CD14-positive monocyte (primary cell): ENCODE measurements at regions not wholly inside any gene's neighbourhood (a gene's known extent, or its start where the extent isn't known, plus 50 kb on each side); places are given as distances from the start of the nearest gene placed in this dataset.

ENCODE experiments used
- DNase-seq, 3 donors: peaks; one replicate each; pipeline ENCODE4 v3.0.0-alpha.2; 2011 to 2022
- H2AFZ ChIP-seq: 2 replicates; pipeline ENCODE4 v1.6.0; 2012; ENCODE audit warnings: mild to moderate bottlenecking, low read depth, low read length, inconsistent platforms; ENCODE audit not compliant: insufficient read depth, poor library complexity, severe bottlenecking
- H3K27ac ChIP-seq, 2 donors: 1 replicate in 1 of 2; 2 replicates in 1 of 2; pipeline ENCODE4 v1.5.1; 2012 to 2013; ENCODE audit warnings: low read length in 2 of 2, control low read depth in 1 of 2, inconsistent platforms in 1 of 2, low read depth in 1 of 2, mild to moderate bottlenecking in 1 of 2
- H3K27me3 ChIP-seq, 2 donors: one replicate each; pipeline versions ENCODE4 v1.6.0 to v1.6.1; 2011 to 2013; ENCODE audit warnings: low read length in 2 of 2; ENCODE audit not compliant: control insufficient read depth in 2 of 2, insufficient read depth in 2 of 2
- H3K36me3 ChIP-seq, 2 donors: replicated peaks in 1 of 2; 1 replicate in 1 of 2; 2 replicates in 1 of 2; pipeline versions ENCODE4 v1.5.1 to v1.6.1; 2012 to 2013; ENCODE audit warnings: low read length in 2 of 2, control low read depth in 1 of 2, inconsistent platforms in 1 of 2, mild to moderate bottlenecking in 1 of 2; ENCODE audit not compliant: insufficient read depth in 2 of 2, control insufficient read depth in 1 of 2
- H3K4me1 ChIP-seq, 2 donors: 1 replicate in 1 of 2; 2 replicates in 1 of 2; pipeline versions ENCODE4 v1.5.1 to v1.6.1; 2012 to 2013; ENCODE audit warnings: low read length in 2 of 2, control low read depth in 1 of 2, inconsistent platforms in 1 of 2, mild to moderate bottlenecking in 1 of 2, moderate library complexity in 1 of 2; ENCODE audit not compliant: insufficient read depth in 2 of 2, control insufficient read depth in 1 of 2
- H3K4me2 ChIP-seq: replicated peaks from 2 replicates; pipeline ENCODE3; 2012; ENCODE audit warnings: low read length, moderate library complexity, mild to moderate bottlenecking; ENCODE audit not compliant: poor library complexity, severe bottlenecking; ENCODE audit errors: extremely low read depth
- H3K4me3 ChIP-seq, 3 experiments: fragments of 200-600 bp in 1 of 3; sonication (generic) in 1 of 3; replicated peaks in 1 of 3; 1 replicate in 2 of 3; 2 replicates in 1 of 3; pipeline ENCODE4 v1.5.1; 2011 to 2013; ENCODE audit warnings: low read length in 3 of 3, mild to moderate bottlenecking in 3 of 3, control low read depth in 2 of 3, low read depth in 2 of 3, inconsistent platforms in 1 of 3, moderate library complexity in 1 of 3
- H3K79me2 ChIP-seq: 2 replicates; pipeline ENCODE4 v1.6.0; 2012; ENCODE audit warnings: mild to moderate bottlenecking, control low read depth, inconsistent platforms, low read length, moderate library complexity; ENCODE audit not compliant: insufficient read depth
- H3K9ac ChIP-seq: 2 replicates; pipeline ENCODE4 v1.6.0; 2017; ENCODE audit warnings: low read length, mild to moderate bottlenecking; ENCODE audit not compliant: insufficient read depth, poor library complexity, severe bottlenecking
- H3K9me3 ChIP-seq, 2 donors: replicated peaks in 1 of 2; 1 replicate in 1 of 2; 2 replicates in 1 of 2; pipeline versions ENCODE4 v1.5.1 to v1.6.1; 2012 to 2013; ENCODE audit warnings: low read length in 2 of 2, control low read depth in 1 of 2; ENCODE audit not compliant: control insufficient read depth in 1 of 2, insufficient read depth in 1 of 2
- H4K20me1 ChIP-seq: 2 replicates; pipeline ENCODE4 v1.6.0; 2012; ENCODE audit warnings: mild to moderate bottlenecking, low read length, control low read depth, moderate library complexity; ENCODE audit not compliant: insufficient read depth
- H3K27ac Mint-ChIP-seq, 7 donors: one replicate each; pipeline ENCODE4 v1.8.0; 2020; ENCODE audit warnings: mild to moderate bottlenecking in 7 of 7, mixed read lengths in 7 of 7, moderate library complexity in 6 of 7, inconsistent platforms in 2 of 7
- H3K27me3 Mint-ChIP-seq, 3 donors: one replicate each; pipeline ENCODE4 v1.8.0; 2021 to 2022; ENCODE audit warnings: low read depth in 3 of 3, mild to moderate bottlenecking in 3 of 3, mixed read lengths in 3 of 3, moderate library complexity in 3 of 3, inconsistent platforms in 1 of 3
- H3K36me3 Mint-ChIP-seq, 2 donors: one replicate each; pipeline ENCODE4 v1.8.0; 2020; ENCODE audit warnings: mixed read lengths in 2 of 2, inconsistent platforms in 1 of 2, mild to moderate bottlenecking in 1 of 2
- H3K4me1 Mint-ChIP-seq: one replicate; pipeline ENCODE4 v1.8.0; 2020; ENCODE audit warnings: mild to moderate bottlenecking, mixed read lengths
- H3K4me3 Mint-ChIP-seq, 2 donors: one replicate each; pipeline ENCODE4 v1.8.0; 2020; ENCODE audit warnings: mild to moderate bottlenecking in 2 of 2, mixed read lengths in 2 of 2, moderate library complexity in 1 of 2
- H3K9me3 Mint-ChIP-seq, 7 donors: one replicate each; pipeline ENCODE4 v1.8.0; 2020 to 2022; ENCODE audit warnings: mixed read lengths in 7 of 7, mild to moderate bottlenecking in 6 of 7, moderate library complexity in 6 of 7, inconsistent platforms in 2 of 7
- WGBS: methylation state at CpG from one replicate; pipeline ENCODE4 v1.1.5; 2013; ENCODE audit warnings: missing lambda C conversion rate; ENCODE audit not compliant: insufficient coverage; 5-methylcytosine and 5-hydroxymethylcytosine counted together
- intact Hi-C, 2 donors: fragments of 100-400 bp; cut with micrococcal nuclease; formaldehyde crosslinking; loops; one replicate each; pipeline versions ENCODE4 v1.15.0 to v1.15.1; 2023
- TF ChIP-seq, protein P1 (sequence below): fragments of 200-600 bp; IDR thresholded peaks from one replicate; pipeline ENCODE4 v1.8.0; 2022; ENCODE audit warnings: antibody characterized with exemption, mild to moderate bottlenecking

DNA sequence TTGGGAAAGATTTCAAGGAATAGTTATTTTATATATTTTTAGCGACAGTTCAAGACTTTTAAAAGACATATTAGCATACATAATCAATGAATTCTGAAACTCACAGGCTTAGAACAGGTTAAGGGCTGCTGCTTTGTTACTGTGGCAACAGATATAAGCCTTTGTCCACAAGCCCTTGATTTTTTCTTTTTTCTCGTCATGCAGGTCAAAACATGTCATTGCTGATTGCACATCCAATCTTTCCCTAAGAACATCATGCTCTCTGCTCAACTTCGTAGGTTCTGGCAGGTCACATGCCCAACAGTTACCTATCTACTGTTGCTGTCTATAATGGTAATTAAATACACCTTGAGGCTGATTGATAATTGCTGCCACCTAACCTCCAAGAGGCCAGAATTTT is 172.5 kb upstream of the PTPRD start:
- Histone ChIP-seq H2AFZ (no peak overlapping the region), H3K4me3 (no peak overlapping the region), H3K4me2 (no peak overlapping the region), H3K4me1 (no peaks in the 10 kb centered on the region), H3K9ac (no peak overlapping the region), H3K9me3 (peaks cover 4 to 10% of the 10 kb centered on the region in 2 donors), H3K79me2 (no peaks in the 10 kb centered on the region), H3K36me3 (no peaks in the 10 kb centered on the region), H4K20me1 (no peaks in the 10 kb centered on the region), H3K27me3 (no peaks in the 10 kb centered on the region), H3K27ac (no peak overlapping the region)
- no peak for DNase-seq
- intact Hi-C loops, result no loop called here
- peaks cover 3 to 12% (median 5%) of the 10 kb centered on the region in 7 donors for H3K9me3 Mint-ChIP-seq
- TF ChIP-seq, protein P1, sequence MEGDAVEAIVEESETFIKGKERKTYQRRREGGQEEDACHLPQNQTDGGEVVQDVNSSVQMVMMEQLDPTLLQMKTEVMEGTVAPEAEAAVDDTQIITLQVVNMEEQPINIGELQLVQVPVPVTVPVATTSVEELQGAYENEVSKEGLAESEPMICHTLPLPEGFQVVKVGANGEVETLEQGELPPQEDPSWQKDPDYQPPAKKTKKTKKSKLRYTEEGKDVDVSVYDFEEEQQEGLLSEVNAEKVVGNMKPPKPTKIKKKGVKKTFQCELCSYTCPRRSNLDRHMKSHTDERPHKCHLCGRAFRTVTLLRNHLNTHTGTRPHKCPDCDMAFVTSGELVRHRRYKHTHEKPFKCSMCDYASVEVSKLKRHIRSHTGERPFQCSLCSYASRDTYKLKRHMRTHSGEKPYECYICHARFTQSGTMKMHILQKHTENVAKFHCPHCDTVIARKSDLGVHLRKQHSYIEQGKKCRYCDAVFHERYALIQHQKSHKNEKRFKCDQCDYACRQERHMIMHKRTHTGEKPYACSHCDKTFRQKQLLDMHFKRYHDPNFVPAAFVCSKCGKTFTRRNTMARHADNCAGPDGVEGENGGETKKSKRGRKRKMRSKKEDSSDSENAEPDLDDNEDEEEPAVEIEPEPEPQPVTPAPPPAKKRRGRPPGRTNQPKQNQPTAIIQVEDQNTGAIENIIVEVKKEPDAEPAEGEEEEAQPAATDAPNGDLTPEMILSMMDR, result no peak
- H3K4me1 Mint-ChIP-seq, result no peaks in the 10 kb centered on the region
- no peaks in the 10 kb centered on the region for H3K36me3 Mint-ChIP-seq
- H3K27ac Mint-ChIP-seq, result no peak overlapping the region
- no peaks in the 10 kb centered on the region for H3K27me3 Mint-ChIP-seq
- no peak overlapping the region for H3K4me3 Mint-ChIP-seq
- WGBS, result 100% methylated on average over 1 of the region's 3 CpGs

DNA sequence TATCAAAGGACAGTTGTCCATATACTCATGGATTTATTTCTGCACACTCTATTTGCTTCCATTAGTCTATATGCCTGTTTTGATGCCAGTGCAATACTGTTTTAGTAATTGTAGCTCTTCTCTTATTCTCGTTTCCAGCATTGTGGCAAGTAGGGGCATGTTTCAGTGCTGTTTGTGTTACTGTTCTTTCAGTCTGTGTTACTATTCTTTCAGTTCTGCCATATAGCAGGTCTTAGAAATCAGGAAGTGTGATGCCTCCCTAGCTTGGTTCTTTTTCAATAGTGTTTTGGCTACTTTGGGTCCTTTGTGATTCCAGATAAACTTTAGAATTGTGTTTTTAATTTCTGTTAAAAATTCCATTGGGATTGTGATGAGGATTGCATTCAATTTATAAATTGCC is 180.5 kb upstream of the PTPRD start:
- peaks cover 16 to 17% of the 10 kb centered on the region in 2 donors for H3K9me3 ChIP-seq
- H4K20me1 ChIP-seq, result no peaks in the 10 kb centered on the region
- H3K27me3 ChIP-seq, result no peaks in the 10 kb centered on the region
- no peak overlapping the region for H3K4me3 Mint-ChIP-seq
- H3K4me2 ChIP-seq, result no peak overlapping the region
- DNase-seq, result no peak
- H3K4me1 Mint-ChIP-seq, result no peaks in the 10 kb centered on the region
- no CpG with 5 or more reads among the region's 1 CpG for WGBS
- TF ChIP-seq, protein P1, result no peak
- no peaks in the 10 kb centered on the region for H3K36me3 Mint-ChIP-seq
- H3K36me3 ChIP-seq, result no peaks in the 10 kb centered on the region
- H2AFZ ChIP-seq, result no peak overlapping the region
- no peak overlapping the region for H3K27ac ChIP-seq
- H3K27me3 Mint-ChIP-seq, result no peaks in the 10 kb centered on the region
- H3K9ac ChIP-seq, result no peak overlapping the region
- H3K9me3 Mint-ChIP-seq, result peaks cover 3 to 16% (median 11%) of the 10 kb centered on the region in 7 donors
- no peaks in the 10 kb centered on the region for H3K4me1 ChIP-seq
- H3K27ac Mint-ChIP-seq, result no peak overlapping the region
- intact Hi-C loops, result no loop called here
- H3K79me2 ChIP-seq, result no peaks in the 10 kb centered on the region
- no peak overlapping the region for H3K4me3 ChIP-seq
